HG02610 (cell line): ENCODE measurements at regions not wholly inside any gene's neighbourhood (a gene's known extent, or its start where the extent isn't known, plus 50 kb on each side); places are given as distances from the start of the nearest gene placed in this dataset.
"Not testable (repeated sequence)": the region's sequence is repeated elsewhere in the genome, so short reads cannot be mapped to it uniquely, and the experiment has no call there.

Experiments
- ATAC-seq: cut with Tn5 transposase; IDR thresholded peaks from one replicate; pipeline ENCODE4 v1.9.1; 2021; ENCODE audit warnings: mild to moderate bottlenecking, moderate library complexity; ENCODE audit not compliant: unreplicated experiment

DNA sequence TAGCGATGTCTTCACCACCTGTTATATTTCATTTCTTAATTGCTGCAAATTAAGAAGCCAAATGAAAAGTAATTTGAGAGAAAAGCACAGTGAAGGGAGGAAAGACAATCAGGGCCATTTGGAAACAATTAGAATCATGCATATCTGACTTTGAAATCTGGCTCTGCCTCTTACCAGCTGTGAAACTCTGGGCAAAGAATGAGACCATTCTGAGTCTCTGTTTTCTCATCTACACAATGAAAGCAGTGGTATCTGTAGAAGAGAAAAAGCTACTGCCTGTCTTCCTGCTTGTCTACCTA, 334.5 kb upstream of the CYRIA start:
- no peak for ATAC-seq

DNA sequence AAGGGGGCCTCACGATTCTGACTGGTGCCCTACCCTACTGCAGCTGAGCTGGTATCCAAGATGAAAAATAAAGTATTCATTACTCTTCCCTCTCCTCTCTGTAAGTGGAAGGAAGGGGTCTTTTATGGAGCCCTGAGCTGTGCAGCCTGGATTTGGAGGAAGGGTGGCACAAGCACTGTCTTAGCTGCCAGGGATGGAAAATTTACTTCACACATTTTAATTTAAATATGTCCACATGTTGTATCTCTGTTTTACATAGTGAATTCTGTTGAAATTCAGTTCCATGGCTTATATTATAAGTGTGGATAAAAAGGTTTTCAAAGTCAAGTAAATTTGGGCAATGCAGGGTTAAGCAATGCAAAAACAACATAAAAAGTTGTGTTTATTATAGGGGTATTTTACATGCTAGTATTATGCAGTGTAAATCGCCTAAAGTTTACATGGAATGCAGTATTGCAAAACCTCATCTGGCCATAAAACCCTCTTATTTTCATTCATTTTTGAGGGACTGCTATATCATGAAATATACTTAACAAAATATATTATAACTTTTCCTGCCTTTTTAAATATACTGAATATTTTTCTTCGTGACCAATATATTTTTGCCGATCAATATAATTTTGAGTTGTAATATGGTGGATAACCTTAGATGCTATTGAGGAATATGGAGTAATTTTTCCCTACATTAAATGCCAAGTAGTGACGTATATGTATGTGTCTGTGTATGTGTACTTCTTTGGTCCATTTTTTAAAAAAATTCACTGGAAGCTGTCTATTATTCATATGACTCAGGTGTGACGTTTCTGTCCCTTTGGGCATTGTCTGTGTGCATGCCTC, 333.9 kb upstream of the CYRIA start:
- ATAC-seq = no peak

DNA sequence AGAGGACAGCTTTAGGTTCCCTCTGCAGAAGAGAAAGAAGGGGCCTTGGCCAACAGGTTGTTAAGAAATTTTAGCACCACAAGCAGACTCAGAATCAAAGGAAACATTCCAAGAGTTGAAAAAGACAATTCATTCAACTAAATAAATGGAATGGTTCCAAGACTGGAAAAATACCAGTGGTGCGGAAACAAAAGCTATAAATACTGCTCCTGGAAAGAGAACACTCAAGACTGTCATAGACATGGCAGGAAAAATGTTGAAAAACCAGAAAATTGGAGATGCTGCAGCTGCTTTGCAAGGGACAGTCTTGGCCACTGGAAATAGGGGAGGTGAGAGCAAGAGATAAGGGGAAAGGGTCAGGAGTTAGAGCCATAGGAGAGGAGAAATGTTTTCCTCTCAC, 312.7 kb upstream of the CYRIA start:
- ATAC-seq = no peak

DNA sequence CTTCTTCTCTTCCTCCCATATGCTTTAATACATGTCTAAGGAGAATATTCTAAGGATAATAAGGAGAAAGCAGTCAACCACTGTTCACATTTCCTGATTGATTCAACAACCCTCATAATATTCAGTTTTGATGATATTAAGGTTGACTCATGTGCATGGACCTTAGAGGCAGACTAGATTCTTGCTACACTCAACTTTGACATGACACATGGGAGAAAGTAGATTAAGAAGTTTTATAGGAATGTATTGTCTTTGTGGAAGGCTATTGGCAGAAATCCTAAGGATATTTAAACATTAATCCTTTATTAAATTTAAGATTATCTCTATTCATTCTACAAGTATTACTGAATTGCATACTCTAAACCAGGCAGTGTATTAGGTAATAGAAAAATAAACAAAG, 309.1 kb upstream of the CYRIA start:
- ATAC-seq = no peak

DNA sequence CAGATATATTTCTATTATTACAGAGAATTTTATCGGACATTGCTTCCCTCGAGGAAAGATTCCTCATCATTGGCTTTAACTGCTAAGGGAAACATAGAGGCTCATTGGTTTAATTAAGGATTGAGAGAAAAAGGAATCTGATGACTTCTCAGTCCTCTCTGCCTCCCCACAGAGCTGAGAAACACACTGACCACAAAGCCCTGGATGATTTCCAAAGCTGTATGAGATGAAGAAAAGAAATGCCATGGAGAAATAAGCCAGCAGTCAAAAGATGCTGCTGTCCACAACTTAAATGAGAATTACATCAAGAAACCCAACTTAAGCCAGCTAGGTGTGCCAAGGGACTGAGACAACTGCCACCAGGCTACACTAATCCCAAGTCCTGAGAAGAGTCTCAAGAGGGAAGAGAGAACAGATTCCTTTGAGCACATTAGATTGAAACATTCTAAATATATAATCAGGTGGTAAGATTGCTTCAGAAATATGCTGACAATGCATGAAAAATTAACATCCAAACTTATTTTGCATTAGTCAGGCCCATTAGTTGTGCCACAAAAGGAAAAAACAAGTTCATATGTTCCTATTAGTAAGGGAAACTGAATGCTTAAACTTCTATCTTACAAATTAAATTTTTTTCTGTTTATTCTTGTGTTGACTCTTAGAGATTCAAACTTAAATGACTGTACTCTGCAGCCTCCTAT, 308.1 kb upstream of the CYRIA start:
- ATAC-seq = no peak

DNA sequence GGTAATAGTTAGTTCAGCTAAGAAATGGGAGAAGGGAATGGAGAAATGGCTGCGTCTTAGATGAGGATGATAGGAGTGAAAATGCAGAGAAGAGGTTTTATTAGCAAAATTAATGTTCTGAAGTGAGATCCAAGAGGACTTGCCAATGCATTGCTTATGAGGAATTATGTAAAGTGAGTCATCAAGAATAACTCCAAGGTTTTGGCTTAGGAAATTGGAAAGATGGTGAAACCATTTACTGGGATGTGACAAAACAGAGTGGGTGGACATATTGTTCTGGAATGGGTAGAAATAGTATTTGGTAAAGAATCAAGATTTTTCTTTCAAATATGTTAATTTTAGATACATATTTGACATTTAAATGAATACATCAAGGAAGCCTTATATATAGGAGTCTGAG, 306.6 kb upstream of the CYRIA start:
- no peak for ATAC-seq

DNA sequence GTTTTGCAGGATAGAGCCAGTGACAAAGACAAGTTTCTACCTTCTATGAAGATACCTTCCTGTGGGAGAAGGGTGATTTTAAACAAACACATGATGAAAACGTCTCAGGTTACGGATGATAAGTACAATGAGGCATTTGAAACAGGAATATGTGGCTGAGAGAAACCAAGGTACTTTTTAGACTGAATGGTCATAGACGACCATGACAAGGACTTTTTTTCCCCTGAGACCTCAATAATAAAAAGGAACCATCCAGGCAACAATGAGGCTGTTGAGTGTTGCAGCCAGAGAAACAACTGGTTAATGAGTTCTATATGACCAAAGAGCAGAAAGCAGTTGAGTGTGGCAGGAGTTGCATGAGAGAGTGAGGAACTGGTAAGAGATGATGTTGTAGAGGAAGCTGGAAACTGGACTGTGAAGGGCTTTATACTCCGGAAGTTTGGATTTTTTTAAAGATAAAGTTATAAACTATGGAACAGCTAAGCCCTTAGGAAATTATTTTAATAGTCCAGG, 306.1 kb upstream of the CYRIA start:
- no peak for ATAC-seq

DNA sequence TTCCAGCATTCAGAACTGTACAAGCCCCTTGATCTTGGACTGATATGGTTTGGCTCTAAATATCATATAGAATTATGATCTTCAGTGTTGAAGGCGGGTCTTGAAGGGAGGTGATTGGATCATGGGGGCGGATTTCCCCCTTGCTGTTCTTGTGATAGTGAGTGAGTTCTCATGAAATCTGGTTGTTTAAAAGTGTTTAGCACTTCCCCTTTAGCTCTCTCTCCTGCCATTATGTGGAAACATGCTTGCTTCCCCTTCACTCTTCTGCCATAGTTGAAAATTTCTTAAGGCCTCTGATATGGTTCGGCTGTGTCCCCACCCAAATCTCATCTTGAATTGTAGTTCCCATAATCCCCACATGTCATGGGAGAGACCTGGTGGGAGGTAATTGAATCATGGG, 305.3 kb upstream of the CYRIA start:
- not testable (repeated sequence) for ATAC-seq

DNA sequence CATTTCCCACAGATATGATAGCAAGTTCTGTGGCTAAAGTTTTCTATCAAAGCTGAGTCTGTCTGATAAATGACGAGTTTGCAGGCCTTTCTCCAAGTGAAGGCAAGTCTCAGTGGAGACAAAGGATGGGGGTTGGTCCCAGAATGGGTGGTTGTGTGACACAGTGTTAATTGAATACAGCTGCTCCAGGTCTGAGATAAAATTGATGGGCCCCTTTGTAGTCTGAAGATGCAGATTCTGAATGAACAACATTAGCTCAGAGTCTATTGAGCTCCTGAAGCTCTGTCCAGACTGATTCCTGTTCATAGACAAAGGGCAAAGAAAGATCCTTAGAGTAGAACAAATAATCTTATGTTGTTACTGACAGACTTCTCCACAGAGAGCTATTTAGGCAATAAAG, 296.9 kb upstream of the CYRIA start:
- ATAC-seq = no peak

DNA sequence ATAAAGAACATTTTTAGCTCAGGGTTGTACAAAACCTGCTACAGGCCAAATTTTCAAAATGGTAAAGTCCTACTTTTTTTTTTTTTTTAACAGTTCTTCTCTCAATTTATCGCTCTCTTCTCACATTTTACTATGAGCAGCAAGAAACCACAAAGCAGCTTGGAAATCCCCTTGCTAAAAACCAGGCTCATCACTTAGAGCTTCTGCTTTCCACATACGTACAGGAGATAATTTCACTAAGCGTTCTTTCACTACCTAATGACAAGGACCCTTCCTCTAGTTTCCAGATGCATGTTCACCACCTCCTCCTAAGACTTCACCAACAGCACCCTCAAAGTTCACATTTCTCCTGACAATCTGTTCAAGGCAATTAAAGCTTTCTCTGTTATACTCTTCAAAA, 294.9 kb upstream of the CYRIA start:
- ATAC-seq = no peak

DNA sequence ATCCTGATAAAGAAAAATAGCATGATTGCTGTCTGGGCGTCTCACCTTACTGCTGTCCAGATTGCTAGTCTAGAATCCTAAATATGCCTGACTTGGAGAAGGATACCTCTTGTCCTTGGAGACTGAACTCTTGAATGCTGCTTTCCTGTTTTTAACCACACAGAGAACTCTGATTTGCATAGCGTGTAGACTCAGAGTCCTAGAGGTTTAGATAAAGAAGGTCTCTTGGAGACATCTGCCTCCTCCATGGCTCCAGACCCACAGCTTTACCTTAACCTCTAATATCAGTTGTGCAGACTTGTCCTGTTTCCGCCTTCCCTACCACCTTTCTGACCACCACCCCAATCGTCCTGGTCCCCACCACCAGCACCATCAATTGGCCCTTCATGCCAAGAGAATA, 292.6 kb upstream of the CYRIA start:
- ATAC-seq = no peak

DNA sequence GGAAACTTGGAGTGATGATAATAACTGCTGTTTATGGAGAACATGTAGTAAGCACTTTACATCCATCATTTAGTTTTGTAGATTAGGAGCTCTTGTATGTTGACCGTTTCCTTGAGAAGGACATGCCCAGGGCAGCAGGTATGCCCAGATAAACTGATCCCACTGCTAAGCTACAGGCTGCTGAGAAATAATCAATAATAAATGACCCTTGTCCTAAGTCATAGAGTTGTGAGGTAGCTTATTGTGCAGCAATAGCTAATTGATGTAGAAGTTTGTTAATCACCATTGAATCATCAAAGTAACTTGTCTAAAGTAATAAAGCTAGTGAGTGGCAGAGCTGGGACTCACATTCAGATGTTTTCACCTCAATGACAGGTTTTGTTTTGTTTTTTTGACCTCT, 287.2 kb upstream of the CYRIA start:
- no peak for ATAC-seq

DNA sequence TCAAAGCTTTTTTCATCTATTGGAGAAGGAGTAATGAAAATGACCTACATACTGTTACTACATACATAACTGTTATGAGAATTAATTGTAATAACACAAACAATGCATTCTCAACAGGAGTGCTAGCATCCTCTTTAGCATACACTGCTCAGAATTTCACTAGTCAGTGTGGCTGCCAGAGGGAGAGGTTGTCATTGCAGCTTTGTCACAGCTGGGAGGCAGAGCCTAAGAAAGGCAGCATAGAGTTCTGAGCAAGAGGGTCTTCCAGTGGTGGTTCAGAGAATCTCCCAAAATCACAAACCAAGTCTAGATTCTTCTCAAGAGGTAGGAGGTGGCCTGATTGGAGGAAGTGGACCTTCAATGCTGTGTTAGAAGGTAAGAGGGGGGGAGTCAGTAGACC, 286.7 kb upstream of the CYRIA start:
- no peak for ATAC-seq

DNA sequence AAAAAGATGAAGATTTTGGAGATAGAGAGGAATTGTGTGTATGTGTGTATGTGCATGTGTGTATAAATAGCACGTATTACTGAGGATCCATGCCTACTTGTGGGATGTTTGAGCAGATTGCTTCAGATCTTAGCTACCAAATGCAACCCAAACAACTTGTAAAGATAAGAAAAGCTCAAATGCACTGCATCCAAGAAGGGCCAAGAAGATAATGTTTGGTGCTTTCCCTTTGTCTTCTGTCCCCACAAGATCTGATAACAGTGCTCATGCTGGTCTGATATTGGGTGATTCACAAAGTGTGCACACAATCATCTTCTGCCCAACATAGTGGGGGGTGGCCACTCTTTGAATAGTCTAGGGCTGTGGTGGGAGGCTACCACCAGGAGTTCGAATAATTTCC, 284.8 kb upstream of the CYRIA start:
- no peak for ATAC-seq

DNA sequence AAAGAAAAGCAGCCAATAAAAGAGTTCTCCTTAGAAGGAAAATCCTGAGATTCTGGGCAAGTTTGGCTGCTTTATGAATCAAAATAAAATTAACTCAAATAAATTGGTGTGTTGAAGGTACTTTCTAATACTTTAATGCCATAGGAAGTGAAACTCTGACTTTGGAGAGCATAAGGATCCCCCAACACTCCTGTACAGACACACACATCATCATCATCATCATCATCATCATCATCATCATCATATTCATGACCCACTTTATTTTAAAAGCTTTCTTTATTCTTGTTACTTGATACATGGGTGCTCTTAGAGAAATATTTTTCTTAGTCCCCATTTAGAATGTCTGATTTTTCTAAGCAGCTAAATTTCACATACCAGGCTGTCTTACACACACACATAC, 283.1 kb upstream of the CYRIA start:
- no peak for ATAC-seq

DNA sequence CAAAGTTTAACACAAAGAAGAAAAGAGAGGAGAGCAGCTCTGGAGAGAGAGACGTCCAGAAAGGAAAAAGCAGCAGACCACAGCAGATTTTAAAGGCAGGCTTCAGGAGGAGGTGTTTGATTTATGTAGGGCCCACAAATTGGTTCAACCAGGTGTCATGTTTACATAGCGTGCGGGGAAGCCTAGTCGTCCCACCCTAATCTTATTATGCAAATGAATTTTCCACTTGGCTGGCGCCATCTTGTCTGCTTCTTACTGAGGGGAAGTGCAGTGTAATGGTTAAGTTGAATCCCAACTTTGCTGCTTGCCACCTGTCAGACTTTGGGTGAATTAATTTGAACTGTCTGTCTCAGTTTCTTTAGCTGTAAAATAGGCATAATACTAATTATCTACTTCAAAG, 282.4 kb upstream of the CYRIA start:
- no peak for ATAC-seq

DNA sequence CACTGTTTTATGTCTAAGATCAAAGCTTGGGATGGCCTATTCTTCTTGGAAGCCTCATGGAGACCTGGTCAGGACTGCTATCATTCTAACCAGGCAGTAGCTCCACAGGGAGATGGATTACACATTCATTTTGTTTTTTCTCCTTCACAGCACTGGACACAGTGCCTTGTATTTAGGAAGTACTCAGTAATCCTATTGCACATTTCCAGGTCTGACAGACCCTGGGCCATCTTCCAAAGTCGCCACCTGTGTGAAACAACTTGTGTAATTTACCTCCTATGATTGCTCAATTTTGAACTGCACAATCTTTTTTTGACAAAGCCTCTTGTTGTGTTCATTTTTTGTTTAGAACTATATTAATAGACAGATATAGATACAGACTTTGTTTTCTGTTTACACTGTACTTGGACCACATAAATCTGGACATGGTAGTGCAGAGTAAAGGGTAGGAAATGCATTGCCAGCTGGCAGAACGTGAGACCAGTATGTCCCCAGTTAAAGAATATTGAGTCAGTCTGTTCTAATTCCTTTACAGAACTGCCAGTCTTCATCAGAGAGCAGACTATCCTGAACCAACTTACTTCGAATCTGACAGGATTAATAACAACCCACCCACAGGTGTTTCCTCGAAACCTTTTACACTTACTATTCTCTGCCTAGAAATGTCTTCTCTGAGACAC, 277.8 kb upstream of the CYRIA start:
- ATAC-seq = no peak

DNA sequence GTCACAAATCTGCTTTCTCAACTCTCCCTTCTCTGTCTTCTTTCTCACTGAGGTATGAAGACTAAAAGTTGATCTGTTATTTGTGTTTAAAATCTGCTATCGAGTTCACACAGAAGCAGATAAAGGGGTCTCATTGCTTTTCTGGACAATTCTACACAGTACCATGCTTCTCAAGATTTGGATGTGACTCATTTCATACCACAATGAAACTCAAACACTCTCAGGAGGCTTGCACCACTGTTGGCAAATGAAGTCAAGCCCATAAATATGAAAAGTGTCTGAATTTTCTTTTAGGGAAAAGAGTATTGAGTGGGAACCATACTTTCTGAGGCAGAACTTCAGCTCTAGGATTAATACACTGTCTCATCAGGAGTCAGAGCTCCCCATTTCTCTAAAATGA, 274.6 kb upstream of the CYRIA start:
- no peak for ATAC-seq

DNA sequence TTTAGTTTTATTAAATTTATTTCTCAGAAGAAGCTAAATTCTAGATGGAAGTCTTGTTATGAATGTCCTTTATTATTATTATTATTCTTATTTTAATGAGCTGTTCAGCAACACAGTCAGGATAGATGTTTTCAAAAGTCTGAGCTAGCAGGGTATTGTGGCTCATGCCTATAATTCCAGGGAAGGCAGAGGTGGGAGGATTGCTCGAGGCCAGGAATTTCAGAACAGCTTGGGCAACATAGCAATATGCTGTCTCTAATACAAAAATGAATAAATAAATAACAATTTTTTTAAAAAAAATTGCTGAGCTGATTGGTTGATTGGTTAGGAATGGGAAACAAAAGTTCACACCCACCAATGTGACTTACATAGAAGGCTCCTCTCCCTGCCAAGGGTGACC, 274.1 kb upstream of the CYRIA start:
- ATAC-seq = no peak

DNA sequence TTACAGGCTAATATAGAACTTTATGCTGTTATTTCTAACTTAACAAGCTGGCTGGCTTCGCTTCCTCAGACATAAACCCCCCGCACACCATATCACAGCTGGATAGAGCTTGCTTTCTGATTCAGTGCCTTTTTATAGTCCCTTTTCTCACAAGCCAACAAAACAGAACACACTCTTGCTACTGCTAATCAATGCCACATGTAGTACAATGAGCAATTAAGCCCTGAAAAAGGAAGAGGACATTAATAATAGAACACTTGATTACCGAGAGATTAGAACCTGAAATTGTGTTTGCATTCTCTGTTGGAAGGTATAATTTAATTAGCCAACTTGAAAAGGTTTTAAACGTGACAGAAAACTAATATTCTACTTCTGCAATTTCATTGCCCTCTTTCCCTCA, 267.7 kb upstream of the CYRIA start:
- no peak for ATAC-seq

DNA sequence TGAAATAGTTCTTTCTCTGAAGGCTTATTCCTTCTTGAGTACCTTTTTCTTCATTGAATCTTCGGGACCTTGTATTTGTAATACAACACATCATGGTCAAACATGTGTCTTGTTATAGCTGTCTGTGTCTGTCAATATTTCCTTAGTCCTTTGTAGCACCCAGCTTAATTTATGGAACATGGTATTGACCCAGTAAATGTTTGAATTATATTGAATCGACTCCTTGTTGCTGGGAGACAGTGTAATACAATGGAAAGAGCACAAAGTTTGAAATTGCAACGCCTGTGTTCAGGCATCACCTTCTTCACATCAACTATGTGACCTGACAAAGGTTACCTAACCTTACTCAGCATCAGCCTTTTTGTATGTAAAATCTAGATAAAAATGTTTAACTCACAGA, 267.2 kb upstream of the CYRIA start:
- no peak for ATAC-seq

DNA sequence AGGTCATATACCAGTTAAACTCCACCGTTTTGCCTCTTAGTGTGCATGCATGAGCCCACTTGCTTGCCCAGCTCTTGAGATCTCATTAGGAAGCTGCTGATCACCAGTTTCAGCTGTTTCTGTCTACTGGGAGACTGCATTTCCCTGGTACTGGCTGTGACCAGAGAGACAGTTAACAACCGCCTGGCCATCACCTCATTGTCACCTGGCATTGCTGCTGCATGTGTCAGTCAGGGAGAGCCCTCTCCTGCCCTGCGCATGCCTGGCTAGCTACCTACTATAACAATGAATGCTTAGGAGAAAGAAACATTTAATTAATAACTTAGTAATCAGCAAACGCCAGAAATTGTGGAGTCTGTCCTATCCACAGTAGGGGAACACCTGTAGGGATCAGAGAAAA, 265.8 kb upstream of the CYRIA start:
- no peak for ATAC-seq
